C4-2B (cell line): ENCODE measurements at regions not wholly inside any gene's neighbourhood (a gene's known extent, or its start where the extent isn't known, plus 50 kb on each side); places are given as distances from the start of the nearest gene placed in this dataset.

Experiments
- H3K27ac ChIP-seq: fragments of 450-650 bp; 2 replicates; pipeline ENCODE4 v1.5.1; 2017
- CTCF ChIP-seq: fragments of 450-650 bp; conservative IDR thresholded peaks from 2 replicates; pipeline ENCODE4 v1.5.1; 2017; ENCODE audit warnings: mild to moderate bottlenecking
- ZFX ChIP-seq: fragments of 450-650 bp; IDR thresholded peaks from 2 replicates; pipeline ENCODE4 v1.6.1; 2017

DNA sequence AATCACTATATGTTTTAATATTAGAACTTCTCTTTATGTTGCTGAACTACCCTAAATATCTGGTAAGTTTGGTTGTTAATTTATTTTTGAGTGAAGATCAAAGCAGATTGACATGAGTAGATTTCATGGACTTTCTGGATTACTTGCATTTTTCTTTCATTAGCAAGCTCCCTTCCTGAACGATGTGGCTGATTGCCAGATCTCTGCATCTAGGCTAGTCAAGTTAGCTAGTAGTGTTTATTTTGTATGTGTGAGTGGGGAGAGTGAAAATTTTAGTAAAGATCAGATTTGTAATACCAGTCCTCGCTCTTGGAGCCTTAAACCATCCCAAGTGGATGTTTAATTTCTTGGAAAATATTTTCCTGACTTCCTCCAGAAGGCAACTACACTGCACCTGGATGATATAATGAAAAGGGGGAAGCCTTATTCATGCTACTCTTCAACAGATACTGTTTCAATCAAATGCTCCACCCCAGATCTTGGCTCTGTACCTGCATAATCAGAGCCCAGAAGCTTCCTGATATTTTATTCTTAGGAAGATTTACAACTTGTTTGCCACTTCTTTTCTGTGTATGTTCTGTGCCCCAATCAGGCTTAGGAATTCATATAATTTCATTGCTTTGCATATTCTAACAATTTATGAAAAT is 143.2 kb upstream of the GRIA4 start:
- H3K27ac ChIP-seq: no peak overlapping the region
- TF ChIP-seq CTCF (no peak), ZFX (no peak)

DNA sequence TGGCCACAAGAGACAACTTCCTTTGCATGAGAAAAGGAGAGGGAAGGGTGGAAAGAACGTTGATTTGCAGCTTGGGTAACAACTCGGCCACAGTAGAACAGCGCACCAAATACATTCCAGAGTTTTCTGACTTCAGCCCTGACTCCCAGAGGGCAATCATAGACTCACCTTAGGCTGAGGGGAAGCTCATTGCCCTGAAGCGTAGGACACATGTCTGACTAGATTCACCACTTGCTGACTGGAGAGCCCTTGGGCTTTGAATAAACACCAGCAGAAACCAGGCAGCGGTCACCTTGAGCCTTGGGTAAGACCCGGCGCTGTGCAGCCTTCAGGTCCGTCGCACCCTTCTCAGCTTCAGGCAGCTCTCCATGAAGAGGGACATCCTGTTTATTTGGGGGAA is 151.8 kb upstream of the GRIA4 start:
- TF ChIP-seq CTCF (no peak), ZFX (no peak)

GRCh38 chr11:105456950-105457349 is 152.9 kb upstream of the GRIA4 start:
- no peak overlapping the region for H3K27ac ChIP-seq
- TF ChIP-seq ZFX (no peak), CTCF (peak; percentile 56)

More for the DNA sequence above, 151.8 kb upstream of the GRIA4 start:
- no peak overlapping the region for H3K27ac ChIP-seq

GRCh38 chr11:105449100-105449734 is 160.7 kb upstream of the GRIA4 start:
- TF ChIP-seq ZFX (no peak), CTCF (no peak)
- H3K27ac ChIP-seq: peak overlapping the region; percentile 26

- no peak for TF ChIP-seq ZFX
- no peak for TF ChIP-seq CTCF
Observed at GRCh38 chr11:105448703-105449079, 161.2 kb upstream of the GRIA4 start.

DNA sequence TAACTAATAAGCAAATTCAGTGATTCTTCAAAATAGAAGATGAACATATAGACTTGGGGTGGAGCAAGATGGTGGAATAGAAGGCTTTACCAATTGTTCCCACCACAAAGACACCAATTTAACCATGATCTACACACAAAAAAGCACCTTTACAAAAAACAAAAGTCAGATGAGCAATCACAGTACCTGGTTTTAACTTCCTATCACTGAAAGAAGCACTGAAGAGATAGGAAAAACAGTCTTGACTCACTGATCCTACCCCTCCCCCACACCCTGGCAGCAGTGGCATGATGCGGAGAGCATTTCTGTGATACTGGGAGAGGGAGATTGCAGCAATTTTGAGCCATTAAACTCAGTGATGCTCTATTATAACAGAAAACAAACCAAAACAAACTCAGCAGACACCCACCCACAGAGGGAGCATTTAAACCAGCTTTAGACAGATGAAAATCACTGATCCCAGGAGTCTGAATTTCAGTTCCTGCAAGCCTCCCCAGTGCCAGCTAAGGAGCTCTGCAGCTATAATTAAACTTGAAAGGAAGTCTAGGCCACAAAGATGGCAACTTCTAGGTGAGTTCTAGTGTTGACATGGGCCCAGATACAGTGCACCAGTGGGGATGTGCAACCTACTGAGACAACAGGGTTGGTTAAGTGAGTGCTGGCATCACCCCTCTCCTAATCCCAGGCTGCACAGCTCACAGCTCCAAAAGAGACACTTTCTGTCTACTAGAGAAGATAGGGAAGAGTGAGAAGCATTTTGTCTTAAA is 161.8 kb upstream of the GRIA4 start:
- TF ChIP-seq CTCF: no peak
- no peak for TF ChIP-seq ZFX
- no peak overlapping the region for H3K27ac ChIP-seq

More at GRCh38 chr11:105448703-105449079, 161.2 kb upstream of the GRIA4 start:
- peak overlapping the region; percentile 26 for H3K27ac ChIP-seq

GRCh38 chr11:105443623-105444022 is 166.2 kb upstream of the GRIA4 start:
- H3K27ac ChIP-seq: no peak overlapping the region

More at GRCh38 chr11:105443623-105444022, 166.2 kb upstream of the GRIA4 start:
- TF ChIP-seq CTCF (no peak), ZFX (no peak)
